NB4 (cell line): ENCODE measurements at regions not wholly inside any gene's neighbourhood (a gene's known extent, or its start where the extent isn't known, plus 50 kb on each side); places are given as distances from the start of the nearest gene placed in this dataset.

ENCODE experiments used
- CTCF ChIP-seq: IDR thresholded peaks from one replicate; pipeline ENCODE4 v1.5.1; 2012; ENCODE audit warnings: low read depth, low read length
- POLR2A ChIP-seq: IDR thresholded peaks from 2 replicates; pipeline ENCODE4 v1.6.1; 2011; ENCODE audit warnings: mild to moderate bottlenecking; ENCODE audit not compliant: insufficient read length; ENCODE audit errors: extremely low read depth

GRCh38 chr15:61301701-61302100 lies 72.6 kb upstream of the RORA start:
- TF ChIP-seq CTCF (no peak), POLR2A (no peak)
